ENCODE measurements at regions not wholly inside any gene's neighbourhood (a gene's known extent, or its start where the extent isn't known, plus 50 kb on each side); places are given as distances from the start of the nearest gene placed in this dataset.

GRCh38 chr5:162248107-162248713 lies 180.6 kb downstream of the GABRG2 start:
- Histone ChIP-seq H2AFZ (ENCODE audit: insufficient read depth, low read depth, low read length, poor library complexity, severe bottlenecking) (no peak overlapping the region), H3K4me3 (ENCODE audit: control extremely low read depth in 1 of 5, extremely low read depth in 1 of 5, insufficient read depth in 1 of 5, low read depth in 2 of 5, low read length in 4 of 5) (no peak overlapping the region), H3K27ac (ENCODE audit: low read length in 2 of 2) (no peak overlapping the region), H3K9me3 (ENCODE audit: control extremely low read depth in 1 of 3, control insufficient read depth in 2 of 3, insufficient read depth in 1 of 3, low read length in 2 of 3) (no peaks in the 10 kb centered on the region), H3K79me2 (ENCODE audit: control insufficient read depth, insufficient read depth, low read length) (no peaks in the 10 kb centered on the region), H3K4me2 (replicated peaks; ENCODE audit: low read depth, low read length, poor library complexity, severe bottlenecking) (no peak overlapping the region), H3K27me3 (replicated peaks in 1 of 4; ENCODE audit: control extremely low read depth in 1 of 4, control insufficient read depth in 3 of 4, insufficient read depth in 4 of 4, low read length in 3 of 4) (no peaks in the 10 kb centered on the region), H3K4me1 (ENCODE audit: control insufficient read depth in 2 of 2, insufficient read depth in 2 of 2, low read length in 2 of 2) (no peaks in the 10 kb centered on the region), H3K36me3 (replicated peaks in 1 of 2; ENCODE audit: control extremely low read depth in 1 of 2, control insufficient read depth in 1 of 2, extremely low read depth in 1 of 2, insufficient read depth in 2 of 2, low read length in 1 of 2) (no peaks in the 10 kb centered on the region), H4K20me1 (ENCODE audit: control insufficient read depth, insufficient read depth, low read length, poor library complexity, severe bottlenecking) (no peaks in the 10 kb centered on the region), H3K9ac (ENCODE audit: low read length) (no peak overlapping the region)
- Mint-ChIP-seq H3K4me1 (no peaks in the 10 kb centered on the region), H3K4me3 (no peak overlapping the region), H3K9me3 (ENCODE audit: insufficient read depth) (no peaks in the 10 kb centered on the region), H3K27ac (no peak overlapping the region), H3K27me3 (no peaks in the 10 kb centered on the region)
- CTCF ChIA-PET: no interaction called here
- POLR2A ChIA-PET: no interaction called here
- 88% methylated on average over 9 of the region's 11 CpGs for WGBS (ENCODE audit: insufficient coverage)
- ATAC-seq (ENCODE audit: low read depth) (no peak), DNase-seq (no peak)
- TF ChIP-seq EZH2 (IDR thresholded peaks at IDR 0.05; ENCODE audit: borderline replicate concordance, insufficient read depth, low read depth, low read length, poor library complexity, severe bottlenecking) (no peak), CTCF (IDR thresholded peaks at IDR 0.05) (no peak)
- intact Hi-C loops (cut with micrococcal nuclease): no loop called here

GRCh38 chr5:162256711-162257110 lies 189.1 kb downstream of the GABRG2 start:
- POLR2A ChIA-PET: no interaction called here
- no peaks in the 10 kb centered on the region for H3K27me3 ChIP-seq (replicated peaks in 1 of 4; ENCODE audit: control extremely low read depth in 1 of 4, control insufficient read depth in 3 of 4, insufficient read depth in 4 of 4, low read length in 3 of 4)
- intact Hi-C loops (cut with micrococcal nuclease): no loop called here
- H3K27ac Mint-ChIP-seq: no peak overlapping the region
- no peaks in the 10 kb centered on the region for H3K36me3 ChIP-seq (replicated peaks in 1 of 2; ENCODE audit: control extremely low read depth in 1 of 2, control insufficient read depth in 1 of 2, extremely low read depth in 1 of 2, insufficient read depth in 2 of 2, low read length in 1 of 2)
- WGBS (ENCODE audit: insufficient coverage): 100% methylated on average over 1 of the region's 1 CpG
- no peaks in the 10 kb centered on the region for H3K79me2 ChIP-seq (ENCODE audit: control insufficient read depth, insufficient read depth, low read length)
- H3K27me3 Mint-ChIP-seq: no peaks in the 10 kb centered on the region
- no peaks in the 10 kb centered on the region for H3K4me1 Mint-ChIP-seq
- H3K4me2 ChIP-seq (replicated peaks; ENCODE audit: low read depth, low read length, poor library complexity, severe bottlenecking): no peak overlapping the region
- ATAC-seq (ENCODE audit: low read depth) (no peak), DNase-seq (no peak)
- H3K9me3 Mint-ChIP-seq (ENCODE audit: insufficient read depth): no peaks in the 10 kb centered on the region
- no peak overlapping the region for H2AFZ ChIP-seq (ENCODE audit: insufficient read depth, low read depth, low read length, poor library complexity, severe bottlenecking)
- TF ChIP-seq EZH2 (IDR thresholded peaks at IDR 0.05; ENCODE audit: borderline replicate concordance, insufficient read depth, low read depth, low read length, poor library complexity, severe bottlenecking): no peak
- TF ChIP-seq CTCF (IDR thresholded peaks at IDR 0.05): no peak
- H3K4me3 ChIP-seq (ENCODE audit: control extremely low read depth in 1 of 5, extremely low read depth in 1 of 5, insufficient read depth in 1 of 5, low read depth in 2 of 5, low read length in 4 of 5): no peak overlapping the region
- H3K9me3 ChIP-seq (ENCODE audit: control extremely low read depth in 1 of 3, control insufficient read depth in 2 of 3, insufficient read depth in 1 of 3, low read length in 2 of 3): no peaks in the 10 kb centered on the region
- no peaks in the 10 kb centered on the region for H3K4me1 ChIP-seq (ENCODE audit: control insufficient read depth in 2 of 2, insufficient read depth in 2 of 2, low read length in 2 of 2)
- H3K9ac ChIP-seq (ENCODE audit: low read length): no peak overlapping the region
- CTCF ChIA-PET: no interaction called here
- no peaks in the 10 kb centered on the region for H4K20me1 ChIP-seq (ENCODE audit: control insufficient read depth, insufficient read depth, low read length, poor library complexity, severe bottlenecking)
- no peak overlapping the region for H3K27ac ChIP-seq (ENCODE audit: low read length in 2 of 2)
- H3K4me3 Mint-ChIP-seq: no peak overlapping the region

Measured in B cell (primary cell).